GM12891 (cell line): ENCODE measurements at regions not wholly inside any gene's neighbourhood (a gene's known extent, or its start where the extent isn't known, plus 50 kb on each side); places are given as distances from the start of the nearest gene placed in this dataset.

Source experiments
- POLR2A ChIP-seq: IDR thresholded peaks from 2 replicates; pipeline ENCODE4 v1.6.1; 2011; ENCODE audit warnings: low read depth, low read length, control low read depth
- POLR2AphosphoS5 ChIP-seq: IDR thresholded peaks from 2 replicates; pipeline ENCODE4 v1.6.1; 2011; ENCODE audit warnings: low read depth, low read length, control low read depth
- POU2F2 ChIP-seq: IDR thresholded peaks from 2 replicates; pipeline ENCODE4 v1.6.1; 2011; ENCODE audit warnings: low read depth, mild to moderate bottlenecking, control low read depth, low read length, moderate library complexity
- SPI1 ChIP-seq: IDR thresholded peaks from 2 replicates; pipeline ENCODE4 v1.6.1; 2011; ENCODE audit warnings: low read depth, low read length, control low read depth
- TAF1 ChIP-seq: IDR thresholded peaks from 2 replicates; pipeline ENCODE4 v1.6.1; 2011; ENCODE audit warnings: low read depth, low read length, control low read depth

DNA sequence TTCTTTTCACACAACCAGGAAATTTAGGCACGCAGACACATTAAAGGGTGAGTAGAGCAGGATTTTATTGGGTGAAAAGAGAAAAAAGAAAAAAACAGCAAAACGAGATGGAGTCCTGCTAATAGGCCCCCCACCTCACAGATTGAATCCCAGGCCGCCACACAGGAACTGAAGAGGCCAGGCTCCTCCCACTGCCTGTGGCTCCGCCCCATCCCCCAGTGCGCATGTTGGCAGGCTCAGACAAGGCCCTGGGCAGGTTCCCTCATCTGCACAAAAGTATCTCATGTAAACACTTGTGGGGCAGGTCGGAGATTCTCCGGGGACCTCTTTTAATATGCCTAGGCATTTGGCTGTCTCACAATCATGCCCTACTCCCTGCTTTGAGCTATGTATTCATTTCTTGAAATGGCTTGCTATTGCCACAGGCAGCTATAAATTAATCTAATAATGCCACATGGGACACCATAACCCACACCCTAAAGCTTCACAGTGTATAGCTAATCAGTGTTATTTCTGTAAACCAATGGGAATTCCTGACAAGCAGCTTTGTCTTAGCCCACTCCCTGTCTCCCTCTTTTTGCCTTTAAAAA is 76.2 kb upstream of the KIF5B start:
- TF ChIP-seq TAF1 (no peak), POLR2A (no peak), SPI1 (no peak), POLR2AphosphoS5 (no peak), POU2F2 (no peak)
